K562 (cell line): ENCODE measurements at regions not wholly inside any gene's neighbourhood (a gene's known extent, or its start where the extent isn't known, plus 50 kb on each side); places are given as distances from the start of the nearest gene placed in this dataset.

Experiments used
- ATAC-seq: fragments of 200-7000 bp; cut with Tn5 transposase; 3 replicates; pipeline ENCODE4 v1.9.1; 2020; ENCODE audit warnings: moderate library complexity
- BruUV-seq: library from RNA; stranded (reverse); fragments of 400-500 nt; replicated peaks from 2 replicates; lab custom pipeline; 2021; lab: Mats Ljungman, UMichigan
- CTCF ChIA-PET: fragments of 300-600 bp; formaldehyde crosslinking; extraction: SDS; loops from one replicate; lab custom pipeline; 2021; ENCODE audit warnings: low intra/inter-chr PET ratio; lab: Yijun Ruan, JAX
- POLR2A ChIA-PET: fragments of 300-600, 350-650 bp; sonication (Branson Sonifier 250); formaldehyde crosslinking; extraction: SDS; loops from one replicate; lab custom pipeline; 2021; ENCODE audit warnings: antibody characterized with exemption, inconsistent platforms; lab: Yijun Ruan, JAX
- DNase-seq, 4 experiments: peaks; one replicate each; pipeline versions ENCODE4 v3.0.0 to v3.0.0-alpha.2; 2011 to 2018; ENCODE audit warnings: low spot score in 3 of 4, mixed read lengths in 3 of 4; ENCODE audit errors: extremely low read depth in 1 of 4
- FAIRE-seq: peaks from 2 replicates; lab custom pipeline; 2011; peaks lifted over from hg19 to GRCh38; lab: Jason Lieb, UNC
- H2AFZ ChIP-seq: 2 replicates; pipeline ENCODE4 v1.6.0; 2011; ENCODE audit warnings: low read depth, low read length, control low read depth, inconsistent platforms
- H3K27ac ChIP-seq: fragments of 200-600 bp; 3 replicates; pipeline ENCODE4 v1.8.0; 2011; ENCODE audit warnings: low read depth, mild to moderate bottlenecking, control low read depth, inconsistent platforms, low read length, moderate library complexity, mixed read lengths; ENCODE audit errors: extremely low read depth
- H3K27me3 ChIP-seq, 2 experiments: fragments of 300-600 bp in 1 of 2; 2 replicates in 1 of 2; 3 replicates in 1 of 2; pipeline versions ENCODE4 v1.6.0 to v1.8.0; 2011; ENCODE audit warnings: inconsistent platforms in 2 of 2, low read length in 2 of 2, mild to moderate bottlenecking in 1 of 2, mixed read lengths in 1 of 2, moderate library complexity in 1 of 2; ENCODE audit not compliant: control insufficient read depth in 2 of 2, insufficient read depth in 2 of 2
- H3K36me3 ChIP-seq: fragments of 300-600 bp; 3 replicates; pipeline ENCODE4 v1.8.0; 2011; ENCODE audit warnings: mild to moderate bottlenecking, low read length, inconsistent platforms; ENCODE audit not compliant: control insufficient read depth, insufficient read depth
- H3K4me1 ChIP-seq, 2 experiments: fragments of 200-600 bp in 1 of 2; replicated peaks in 1 of 2; 2 replicates in 1 of 2; 3 replicates in 1 of 2; pipeline versions ENCODE4 v1.5.1 to v1.8.0; 2011; ENCODE audit warnings: inconsistent platforms in 2 of 2, low read length in 2 of 2, mild to moderate bottlenecking in 1 of 2, mixed read lengths in 1 of 2, moderate library complexity in 1 of 2; ENCODE audit not compliant: control insufficient read depth in 2 of 2, insufficient read depth in 2 of 2
- H3K4me2 ChIP-seq: 2 replicates; pipeline ENCODE4 v1.6.1; 2011; ENCODE audit warnings: low read length, control low read depth, inconsistent platforms, mixed read lengths; ENCODE audit not compliant: insufficient read depth
- H3K4me3 ChIP-seq: fragments of 200-600 bp; sonication (generic), shearing (Covaris generic); 2 replicates; pipeline ENCODE4 v1.5.1; 2016; ENCODE audit warnings: control low read depth, inconsistent platforms
- H3K79me2 ChIP-seq: fragments of 200-600 bp; 3 replicates; pipeline ENCODE4 v1.8.0; 2011; ENCODE audit warnings: low read length, inconsistent platforms; ENCODE audit not compliant: control insufficient read depth, insufficient read depth
- H3K9ac ChIP-seq, 2 experiments: 2 replicates each; pipeline versions ENCODE4 v1.6.0 to v1.6.1; 2011; ENCODE audit warnings: low read depth in 2 of 2, low read length in 2 of 2, control low read depth in 1 of 2, inconsistent platforms in 1 of 2, mild to moderate bottlenecking in 1 of 2, mixed read lengths in 1 of 2; ENCODE audit not compliant: insufficient read depth in 1 of 2
- H3K9me1 ChIP-seq: one replicate; pipeline ENCODE4 v1.6.0; 2011; ENCODE audit warnings: inconsistent platforms, mild to moderate bottlenecking, low read length, moderate library complexity; ENCODE audit not compliant: control insufficient read depth, insufficient read depth
- H3K9me3 ChIP-seq: replicated peaks from 2 replicates; pipeline ENCODE4 v1.5.1; 2011; ENCODE audit warnings: low read depth, low read length, inconsistent platforms; ENCODE audit not compliant: control insufficient read depth, insufficient read depth
- H4K20me1 ChIP-seq: replicated peaks from 2 replicates; pipeline ENCODE4 v1.6.1; 2011; ENCODE audit warnings: low read length, inconsistent platforms, mixed read lengths; ENCODE audit not compliant: control insufficient read depth, insufficient read depth
- SP1 ChIP-seq: sonication (generic); formaldehyde crosslinking; IDR thresholded peaks from 2 replicates; pipeline ENCODE4 v1.8.1; 2022; ENCODE audit warnings: mild to moderate bottlenecking, missing genetic modification reagents
- SRF ChIP-seq, 2 experiments: fragments of 250-450, 450-650 bp in 1 of 2; sonication (Bioruptor Pico) in 1 of 2; sonication (generic) in 1 of 2; formaldehyde crosslinking; IDR thresholded peaks; 2 replicates each; pipeline versions ENCODE4 v1.5.0 to v1.5.1; 2020 to 2022; ENCODE audit warnings: mild to moderate bottlenecking in 1 of 2, missing genetic modification reagents in 1 of 2
- TFE3 ChIP-seq: fragments of 450-650 bp; formaldehyde crosslinking; IDR thresholded peaks from 2 replicates; pipeline ENCODE4 v1.4.0; 2020; ENCODE audit warnings: mild to moderate bottlenecking, mixed read lengths
- ZNF449 ChIP-seq: fragments of 250-450 bp; sonication (Bioruptor Pico); IDR thresholded peaks from 2 replicates; pipeline ENCODE4 v1.8.0; 2022; ENCODE audit warnings: moderate library complexity, mild to moderate bottlenecking, inconsistent platforms
- WGBS: fragments of 100-300 bp; shearing (Covaris generic); methylation state at CpG from one replicate; pipeline ENCODE4 v1.1.6; 2016; ENCODE audit warnings: low coverage, mixed read lengths; ENCODE audit not compliant: insufficient coverage; ENCODE audit errors: missing lambda C conversion rate; 5-methylcytosine and 5-hydroxymethylcytosine counted together
- in situ Hi-C: fragments of 300-500 bp; cut with MboI; formaldehyde crosslinking; loops from 4 replicates; pipeline ENCODE4 v1.15.0; 2018; ENCODE audit warnings: inconsistent platforms, mixed read lengths
- intact Hi-C: fragments of 100-400 bp; cut with micrococcal nuclease; formaldehyde crosslinking; loops from 2 replicates; pipeline ENCODE4 v1.14.2; 2022
- TF ChIP-seq, protein P1 (sequence below): IDR thresholded peaks from 3 replicates; pipeline ENCODE4 v1.6.1; 2011; ENCODE audit warnings: borderline replicate concordance, mild to moderate bottlenecking, moderate library complexity; ENCODE audit not compliant: insufficient read length; ENCODE audit errors: extremely low read depth

DNA sequence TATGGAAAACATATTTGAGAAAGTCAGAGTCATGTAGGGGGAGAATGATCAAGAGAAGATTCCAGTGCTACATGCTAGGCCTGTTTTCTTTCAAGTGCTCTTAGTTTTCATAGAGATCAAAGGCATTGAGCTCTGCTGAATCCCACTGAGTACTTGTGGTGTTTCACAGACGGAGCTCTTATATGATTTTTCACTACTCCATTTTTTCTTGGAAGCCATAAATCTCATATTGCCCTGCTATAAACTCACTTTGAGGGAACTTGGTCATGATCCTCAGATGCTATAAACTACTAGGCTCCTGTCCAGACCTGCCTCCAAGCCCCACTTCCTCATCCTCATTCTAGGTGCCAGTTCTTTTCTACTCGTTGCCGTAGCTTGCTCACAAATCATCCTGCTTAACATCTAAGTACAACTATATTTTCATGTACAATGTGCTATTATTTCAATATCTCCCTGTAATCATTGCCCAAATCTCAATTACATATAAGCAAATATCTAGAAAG, 180.8 kb upstream of the CCDC179 start:
- Histone ChIP-seq H3K79me2 (no peaks in the 10 kb centered on the region), H3K4me2 (no peak overlapping the region), H3K9me3 (no peaks in the 10 kb centered on the region; the same call in 1 of the 2 replicates), H3K4me3 (no peak overlapping the region), H2AFZ (no peak overlapping the region), H3K36me3 (no peaks in the 10 kb centered on the region), H3K4me1 (no peaks in the 10 kb centered on the region), H4K20me1 (no peaks in the 10 kb centered on the region), H3K27ac (no peak overlapping the region), H3K27me3 (no peaks in the 10 kb centered on the region), H3K9ac (no peak overlapping the region), H3K9me1 (no peaks in the 10 kb centered on the region)
- POLR2A ChIA-PET, result no interaction called here
- BruUV-seq, result no TSS peak
- 3% methylated on average over 3 of the region's 3 CpGs for WGBS
- intact Hi-C loops (no loop called here), in situ Hi-C loops (no loop called here)
- CTCF ChIA-PET, result no interaction called here
- ATAC-seq (no peak), DNase-seq (no peak), FAIRE-seq (no peak)
- TF ChIP-seq TFE3 (CRISPR knock-in tag), result no peak
- no peak for TF ChIP-seq ZNF449
- TF ChIP-seq SRF (CRISPR knock-in tag; IDR thresholded peaks at IDR 0.05), result no peak
- TF ChIP-seq, protein P1, sequence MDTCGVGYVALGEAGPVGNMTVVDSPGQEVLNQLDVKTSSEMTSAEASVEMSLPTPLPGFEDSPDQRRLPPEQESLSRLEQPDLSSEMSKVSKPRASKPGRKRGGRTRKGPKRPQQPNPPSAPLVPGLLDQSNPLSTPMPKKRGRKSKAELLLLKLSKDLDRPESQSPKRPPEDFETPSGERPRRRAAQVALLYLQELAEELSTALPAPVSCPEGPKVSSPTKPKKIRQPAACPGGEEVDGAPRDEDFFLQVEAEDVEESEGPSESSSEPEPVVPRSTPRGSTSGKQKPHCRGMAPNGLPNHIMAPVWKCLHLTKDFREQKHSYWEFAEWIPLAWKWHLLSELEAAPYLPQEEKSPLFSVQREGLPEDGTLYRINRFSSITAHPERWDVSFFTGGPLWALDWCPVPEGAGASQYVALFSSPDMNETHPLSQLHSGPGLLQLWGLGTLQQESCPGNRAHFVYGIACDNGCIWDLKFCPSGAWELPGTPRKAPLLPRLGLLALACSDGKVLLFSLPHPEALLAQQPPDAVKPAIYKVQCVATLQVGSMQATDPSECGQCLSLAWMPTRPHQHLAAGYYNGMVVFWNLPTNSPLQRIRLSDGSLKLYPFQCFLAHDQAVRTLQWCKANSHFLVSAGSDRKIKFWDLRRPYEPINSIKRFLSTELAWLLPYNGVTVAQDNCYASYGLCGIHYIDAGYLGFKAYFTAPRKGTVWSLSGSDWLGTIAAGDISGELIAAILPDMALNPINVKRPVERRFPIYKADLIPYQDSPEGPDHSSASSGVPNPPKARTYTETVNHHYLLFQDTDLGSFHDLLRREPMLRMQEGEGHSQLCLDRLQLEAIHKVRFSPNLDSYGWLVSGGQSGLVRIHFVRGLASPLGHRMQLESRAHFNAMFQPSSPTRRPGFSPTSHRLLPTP, result no peak
- no peak for TF ChIP-seq SP1 (CRISPR knock-in tag)
